Esophagus muscularis mucosa (tissue), 4 donors: ENCODE measurements at regions not wholly inside any gene's neighbourhood (a gene's known extent, or its start where the extent isn't known, plus 50 kb on each side); places are given as distances from the start of the nearest gene placed in this dataset.
A peak's percentile ranks its signal among the peaks of the same experiment; 100 is the strongest.

Source experiments
- DNase-seq: peaks from one replicate; pipeline ENCODE4 v3.0.0-alpha.2; 2017; ENCODE audit errors: extremely low spot score
- H3K27ac ChIP-seq, 4 donors: fragments of 200-600 bp; sonication (generic); replicated peaks in 1 of 4; 1 replicate in 3 of 4; 2 replicates in 1 of 4; pipeline ENCODE4 v1.5.1; 2016 to 2019; ENCODE audit warnings: mild to moderate bottlenecking in 1 of 4
- H3K27me3 ChIP-seq, 4 donors: fragments of 200-600 bp; sonication (generic); one replicate each; pipeline versions ENCODE4 v1.5.1 to v1.6.0; 2016 to 2019
- H3K36me3 ChIP-seq, 4 donors: fragments of 200-600 bp; sonication (generic); one replicate each; pipeline ENCODE4 v1.5.1; 2016 to 2019
- H3K4me1 ChIP-seq, 4 donors: fragments of 200-600 bp; sonication (generic); one replicate each; pipeline ENCODE4 v1.5.1; 2016 to 2019
- H3K4me3 ChIP-seq, 4 donors: fragments of 200-600 bp; sonication (generic); 1 replicate in 2 of 4; 2 replicates in 2 of 4; pipeline ENCODE4 v1.5.1; 2016 to 2019; ENCODE audit warnings: mild to moderate bottlenecking in 4 of 4, moderate library complexity in 1 of 4
- H3K9me3 ChIP-seq, 4 donors: fragments of 200-600 bp; sonication (generic); 1 replicate in 3 of 4; 2 replicates in 1 of 4; pipeline ENCODE4 v1.5.1; 2016 to 2019
- CTCF ChIP-seq, 3 experiments: fragments of 200-600 bp in 2 of 3; fragments of 450-650 bp in 1 of 3; sonication (generic) in 2 of 3; IDR thresholded peaks; one replicate each; pipeline ENCODE4 v1.5.1; 2017 to 2019; ENCODE audit warnings: antibody characterized with exemption in 3 of 3, mild to moderate bottlenecking in 2 of 3, moderate library complexity in 1 of 3
- EP300 ChIP-seq: sonication (generic); formaldehyde crosslinking; IDR thresholded peaks from one replicate; pipeline ENCODE4 v1.6.1; 2017; ENCODE audit warnings: antibody characterized with exemption
- POLR2A ChIP-seq: fragments of 450-650 bp; IDR thresholded peaks from one replicate; pipeline ENCODE4 v1.6.1; 2017; ENCODE audit warnings: antibody characterized with exemption, moderate library complexity, mild to moderate bottlenecking, low read depth
- POLR2AphosphoS5 ChIP-seq, 2 donors: sonication (generic); formaldehyde crosslinking; IDR thresholded peaks; one replicate each; pipeline ENCODE4 v1.6.1; 2017; ENCODE audit warnings: antibody characterized with exemption in 2 of 2
- WGBS: methylation state at CpG from one replicate; pipeline ENCODE4 v1.1.5; 2018; 5-methylcytosine and 5-hydroxymethylcytosine counted together
- intact Hi-C: fragments of 100-400 bp; cut with DNase I; formaldehyde crosslinking; loops from one replicate; pipeline ENCODE4 v1.15.1; 2023

GRCh38 chr14:22084393-22085281 is 411.0 kb upstream of the OR4E1 start:
- no peak for TF ChIP-seq EP300
- peak; percentile 50 to 71 (median 55) for TF ChIP-seq CTCF (IDR thresholded peaks at IDR 0.05)
- WGBS, result 49% methylated on average over 6 of the region's 6 CpGs
- no peak for DNase-seq

DNA sequence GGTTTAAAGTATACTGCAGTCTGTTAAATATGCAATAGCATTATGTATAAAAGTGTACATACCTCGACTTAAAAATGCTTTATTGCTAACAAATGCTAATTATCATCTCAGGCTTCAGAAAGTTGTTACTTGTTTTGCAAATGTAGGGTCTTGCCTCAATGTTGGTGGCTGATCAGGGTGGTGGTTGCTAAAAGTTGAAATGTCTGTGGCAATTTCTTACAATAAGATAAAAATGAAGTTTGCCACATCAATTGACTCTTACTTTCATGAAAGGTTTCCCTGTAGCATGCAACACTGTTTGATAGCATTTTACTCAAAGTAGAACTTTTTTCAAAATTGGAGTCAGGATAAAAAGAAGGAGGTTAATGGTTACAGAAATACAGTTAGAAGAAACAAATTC is 407.7 kb upstream of the OR4E1 start:
- Histone ChIP-seq H3K4me3 (no peak overlapping the region), H3K36me3 (no peaks in the 10 kb centered on the region), H3K9me3 (no peaks in the 10 kb centered on the region), H3K4me1 (no peaks in the 10 kb centered on the region), H3K27ac (no peak overlapping the region), H3K27me3 (no peaks in the 10 kb centered on the region)
- WGBS, result 43% methylated on average over 1 of the region's 1 CpG
- TF ChIP-seq POLR2AphosphoS5 (IDR thresholded peaks at IDR 0.05) (no peak), EP300 (no peak)
- intact Hi-C loops, result no loop called here
- no peak for DNase-seq

More at GRCh38 chr14:22084393-22085281, 411.0 kb upstream of the OR4E1 start:
- H3K27ac ChIP-seq, result no peak overlapping the region
- no peaks in the 10 kb centered on the region for H3K36me3 ChIP-seq
- no peaks in the 10 kb centered on the region for H3K9me3 ChIP-seq
- H3K4me1 ChIP-seq, result peaks cover 0 to 4% (median 0%) of the 10 kb centered on the region in 4 donors
- intact Hi-C loops, result no loop called here
- H3K4me3 ChIP-seq, result no peak overlapping the region
- no peaks in the 10 kb centered on the region for H3K27me3 ChIP-seq

GRCh38 chr14:22079766-22080165 is 406.1 kb upstream of the OR4E1 start:
- intact Hi-C loops, result no loop called here
- TF ChIP-seq POLR2A, result no peak
- TF ChIP-seq POLR2AphosphoS5 (IDR thresholded peaks at IDR 0.05), result no peak
- TF ChIP-seq CTCF (IDR thresholded peaks at IDR 0.05), result no peak
- TF ChIP-seq EP300, result no peak
- H3K4me3 ChIP-seq, result no peak overlapping the region
- H3K27ac ChIP-seq, result no peak overlapping the region
- no peaks in the 10 kb centered on the region for H3K4me1 ChIP-seq
- H3K36me3 ChIP-seq, result no peaks in the 10 kb centered on the region
- no peak for DNase-seq
- no peaks in the 10 kb centered on the region for H3K27me3 ChIP-seq
- WGBS, result 86% methylated on average over 1 of the region's 1 CpG
- H3K9me3 ChIP-seq, result no peaks in the 10 kb centered on the region

- intact Hi-C loops, result no loop called here
- DNase-seq, result no peak
- Histone ChIP-seq H3K9me3 (no peaks in the 10 kb centered on the region), H3K4me1 (peaks cover 0 to 5% (median 2%) of the 10 kb centered on the region in 4 donors), H3K27me3 (no peaks in the 10 kb centered on the region), H3K27ac (no peak overlapping the region), H3K36me3 (no peaks in the 10 kb centered on the region), H3K4me3 (no peak overlapping the region)
- no peak for TF ChIP-seq POLR2AphosphoS5 (IDR thresholded peaks at IDR 0.05)
- no peak for TF ChIP-seq POLR2A
- no peak for TF ChIP-seq CTCF (IDR thresholded peaks at IDR 0.05)
- TF ChIP-seq EP300, result no peak
These were observed 400.2 kb upstream of the OR4E1 start for GRCh38 chr14:22073801-22074200.

GRCh38 chr14:22071006-22071405 is 397.4 kb upstream of the OR4E1 start:
- no peaks in the 10 kb centered on the region for H3K36me3 ChIP-seq
- WGBS, result 69% methylated on average over 12 of the region's 12 CpGs
- no peaks in the 10 kb centered on the region for H3K9me3 ChIP-seq
- H3K27me3 ChIP-seq, result no peaks in the 10 kb centered on the region
- intact Hi-C loops, result no loop called here
- H3K4me1 ChIP-seq, result peaks cover 0 to 5% (median 2%) of the 10 kb centered on the region in 4 donors
- peak overlapping the region in 1 of 4 donors; percentile 8 for H3K27ac ChIP-seq
- DNase-seq, result no peak
- H3K4me3 ChIP-seq, result no peak overlapping the region
- TF ChIP-seq CTCF (IDR thresholded peaks at IDR 0.05) (no peak), POLR2A (no peak), EP300 (no peak), POLR2AphosphoS5 (IDR thresholded peaks at IDR 0.05) (no peak)
